Keratinocyte (primary cell): ENCODE measurements at regions not wholly inside any gene's neighbourhood (a gene's known extent, or its start where the extent isn't known, plus 50 kb on each side); places are given as distances from the start of the nearest gene placed in this dataset.

ENCODE experiments used
- DNase-seq: peaks from one replicate; pipeline ENCODE4 v3.0.0-alpha.2; 2011; ENCODE audit warnings: low read depth, missing footprints, low spot score
- FAIRE-seq: peaks from 2 replicates; lab custom pipeline; 2011; peaks lifted over from hg19 to GRCh38; lab: Jason Lieb, UNC
- H2AFZ ChIP-seq: 2 replicates; pipeline ENCODE4 v1.6.0; 2012; ENCODE audit warnings: low read length, control low read depth, inconsistent platforms; ENCODE audit not compliant: control insufficient read depth
- H3K27ac ChIP-seq: 2 replicates; pipeline ENCODE4 v1.5.1; 2011; ENCODE audit warnings: low read length; ENCODE audit not compliant: control insufficient read depth, insufficient read depth
- H3K27me3 ChIP-seq: 3 replicates; pipeline ENCODE4 v1.6.0; 2011; ENCODE audit warnings: low read length; ENCODE audit not compliant: control insufficient read depth, insufficient read depth; ENCODE audit errors: extremely low read depth
- H3K36me3 ChIP-seq, 2 experiments: 2 replicates in 1 of 2; 3 replicates in 1 of 2; pipeline ENCODE4 v1.5.1; 2011; ENCODE audit warnings: low read length in 2 of 2, mild to moderate bottlenecking in 1 of 2; ENCODE audit not compliant: control insufficient read depth in 2 of 2, insufficient read depth in 2 of 2; ENCODE audit errors: extremely low read depth in 1 of 2
- H3K4me1 ChIP-seq: 3 replicates; pipeline ENCODE4 v1.5.1; 2011; ENCODE audit warnings: low read length; ENCODE audit not compliant: control insufficient read depth, insufficient read depth; ENCODE audit errors: extremely low read depth
- H3K4me2 ChIP-seq: 3 replicates; pipeline ENCODE4 v1.6.0; 2011; ENCODE audit warnings: low read depth, low read length; ENCODE audit not compliant: control insufficient read depth, insufficient read depth; ENCODE audit errors: extremely low read depth
- H3K4me3 ChIP-seq, 3 experiments: fragments of 200-600 bp in 1 of 3; sonication (generic) in 1 of 3; 2 replicates in 2 of 3; 3 replicates in 1 of 3; pipeline ENCODE4 v1.5.1; 2011 to 2016; ENCODE audit warnings: low read length in 3 of 3, mild to moderate bottlenecking in 3 of 3, control low read depth in 2 of 3, inconsistent platforms in 1 of 3, low read depth in 1 of 3, mixed read lengths in 1 of 3, mixed run types in 1 of 3, moderate library complexity in 1 of 3; ENCODE audit not compliant: control insufficient read depth in 2 of 3, insufficient read depth in 2 of 3; ENCODE audit errors: extremely low read depth in 1 of 3
- H3K79me2 ChIP-seq: 2 replicates; pipeline ENCODE4 v1.6.0; 2012; ENCODE audit warnings: low read length; ENCODE audit not compliant: control insufficient read depth, insufficient read depth
- H3K9ac ChIP-seq: 3 replicates; pipeline ENCODE4 v1.6.0; 2011; ENCODE audit warnings: low read length; ENCODE audit not compliant: control insufficient read depth, insufficient read depth; ENCODE audit errors: extremely low read depth
- H3K9me1 ChIP-seq: 3 replicates; pipeline ENCODE4 v1.6.0; 2011; ENCODE audit warnings: low read length; ENCODE audit not compliant: control insufficient read depth, insufficient read depth; ENCODE audit errors: extremely low read depth
- H3K9me3 ChIP-seq: 2 replicates; pipeline ENCODE4 v1.5.1; 2012; ENCODE audit warnings: low read depth, low read length; ENCODE audit not compliant: control insufficient read depth
- H4K20me1 ChIP-seq: 3 replicates; pipeline ENCODE4 v1.6.0; 2011; ENCODE audit warnings: low read length; ENCODE audit not compliant: control insufficient read depth, insufficient read depth; ENCODE audit errors: extremely low read depth
- CTCF ChIP-seq, 3 experiments: IDR thresholded peaks in 1 of 3; conservative IDR thresholded peaks in 1 of 3; optimal IDR thresholded peaks in 1 of 3; 2 replicates in 2 of 3; 3 replicates in 1 of 3; pipeline versions ENCODE3 to v1.5.1; 2011; ENCODE audit warnings: low read length in 3 of 3, mild to moderate bottlenecking in 3 of 3, moderate library complexity in 2 of 3, control low read depth in 1 of 3, inconsistent platforms in 1 of 3; ENCODE audit not compliant: insufficient read depth in 2 of 3; ENCODE audit errors: extremely low read depth in 1 of 3
- EZH2 ChIP-seq: IDR thresholded peaks from one replicate; pipeline ENCODE4 v1.6.1; 2012; ENCODE audit warnings: inconsistent platforms, mild to moderate bottlenecking, low read length, moderate library complexity
- dilution Hi-C: fragments of 300-500 bp; cut with MboI; formaldehyde crosslinking; loops from one replicate; pipeline ENCODE4 v1.7.0; 2020; ENCODE audit warnings: low sequenced_read_pairs; ENCODE audit not compliant: extremely low pct_ligation_motif_present

GRCh38 chr9:26746357-26747072 is 146.1 kb downstream of the CAAP1 start:
- H3K27me3 ChIP-seq = no peaks in the 10 kb centered on the region
- H4K20me1 ChIP-seq = no peaks in the 10 kb centered on the region
- no peaks in the 10 kb centered on the region for H3K36me3 ChIP-seq
- H3K4me3 ChIP-seq = no peak overlapping the region
- H3K4me1 ChIP-seq = no peaks in the 10 kb centered on the region
- no peak for DNase-seq
- no peaks in the 10 kb centered on the region for H3K9me3 ChIP-seq
- dilution Hi-C loops = no loop called here
- H3K9me1 ChIP-seq = no peaks in the 10 kb centered on the region
- no peaks in the 10 kb centered on the region for H3K79me2 ChIP-seq
- H2AFZ ChIP-seq = no peak overlapping the region
- no peak overlapping the region for H3K9ac ChIP-seq
- FAIRE-seq = peak; percentile 5
- no peak for TF ChIP-seq EZH2
- TF ChIP-seq CTCF (optimal IDR thresholded peaks at IDR 0.05 in 1 of 3, IDR thresholded peaks at IDR 0.05 in 1 of 3, conservative IDR thresholded peaks at IDR 0.05 in 1 of 3; ENCODE audit: extremely low read depth in 1 of 3, insufficient read depth in 2 of 3, low read length in 3 of 3) = no peak
- no peak overlapping the region for H3K27ac ChIP-seq
- no peak overlapping the region for H3K4me2 ChIP-seq

- no peaks in the 10 kb centered on the region for H4K20me1 ChIP-seq
- no peak for TF ChIP-seq EZH2
- TF ChIP-seq CTCF (optimal IDR thresholded peaks at IDR 0.05 in 1 of 3, IDR thresholded peaks at IDR 0.05 in 1 of 3, conservative IDR thresholded peaks at IDR 0.05 in 1 of 3; ENCODE audit: extremely low read depth in 1 of 3, insufficient read depth in 2 of 3, low read length in 3 of 3) = no peak
- H3K27me3 ChIP-seq = no peaks in the 10 kb centered on the region
- H3K9ac ChIP-seq = no peak overlapping the region
- H3K4me2 ChIP-seq = no peak overlapping the region
- no peaks in the 10 kb centered on the region for H3K9me1 ChIP-seq
- H3K27ac ChIP-seq = no peak overlapping the region
- H3K9me3 ChIP-seq = no peaks in the 10 kb centered on the region
- dilution Hi-C loops = no loop called here
- no peak overlapping the region for H3K4me3 ChIP-seq
- FAIRE-seq = no peak
- H3K36me3 ChIP-seq = no peaks in the 10 kb centered on the region
- no peak for DNase-seq
- no peak overlapping the region for H2AFZ ChIP-seq
- H3K79me2 ChIP-seq = no peaks in the 10 kb centered on the region
- no peaks in the 10 kb centered on the region for H3K4me1 ChIP-seq
These were observed 147.5 kb downstream of the CAAP1 start for GRCh38 chr9:26745111-26745510.
